Endothelial cell of umbilical vein (primary cell): ENCODE measurements at regions not wholly inside any gene's neighbourhood (a gene's known extent, or its start where the extent isn't known, plus 50 kb on each side); places are given as distances from the start of the nearest gene placed in this dataset.

Experiments
- BruUV-seq: library from RNA; stranded (reverse); fragments of 400-500 nt; replicated peaks from 2 replicates; lab custom pipeline; 2021; lab: Mats Ljungman, UMichigan
- CTCF ChIA-PET: fragments of 300-600, 350-600 bp; sonication (Branson Sonifier 250); formaldehyde crosslinking; loops from one replicate; lab custom pipeline; 2021; ENCODE audit warnings: antibody characterized with exemption, inconsistent platforms; lab: Charles Lee
- POLR2A ChIA-PET: fragments of 300-600, 350-600 bp; sonication (Branson Sonifier 250); formaldehyde crosslinking; loops from one replicate; lab custom pipeline; 2021; ENCODE audit warnings: antibody characterized with exemption, inconsistent platforms; lab: Charles Lee
- DNase-seq: peaks from one replicate; pipeline ENCODE4 v3.0.0-alpha.2; 2011; ENCODE audit warnings: low read depth, low spot score
- FAIRE-seq: peaks from 2 replicates; lab custom pipeline; 2011; peaks lifted over from hg19 to GRCh38; lab: Jason Lieb, UNC
- H2AFZ ChIP-seq: 2 replicates; pipeline ENCODE4 v1.6.0; 2012; ENCODE audit warnings: low read depth, low read length, control low read depth, inconsistent platforms
- H3K27ac ChIP-seq: 2 replicates; pipeline ENCODE4 v1.5.1; 2011; ENCODE audit warnings: low read depth, mild to moderate bottlenecking, control low read depth, low read length, moderate library complexity; ENCODE audit not compliant: insufficient read depth
- H3K27me3 ChIP-seq, 2 experiments: 2 replicates each; pipeline versions ENCODE4 v1.6.0 to v1.6.1; 2011; ENCODE audit warnings: low read length in 2 of 2, mixed read lengths in 1 of 2; ENCODE audit not compliant: control insufficient read depth in 2 of 2, insufficient read depth in 2 of 2
- H3K36me3 ChIP-seq, 2 experiments: 2 replicates in 1 of 2; 3 replicates in 1 of 2; pipeline ENCODE4 v1.5.1; 2011; ENCODE audit warnings: low read length in 2 of 2, mild to moderate bottlenecking in 1 of 2, moderate library complexity in 1 of 2; ENCODE audit not compliant: control insufficient read depth in 2 of 2, insufficient read depth in 2 of 2; ENCODE audit errors: extremely low read depth in 1 of 2
- H3K4me1 ChIP-seq: 3 replicates; pipeline ENCODE4 v1.5.1; 2011; ENCODE audit warnings: mild to moderate bottlenecking, low read length; ENCODE audit not compliant: control insufficient read depth, insufficient read depth; ENCODE audit errors: extremely low read depth
- H3K4me2 ChIP-seq: 2 replicates; pipeline ENCODE4 v1.6.1; 2011; ENCODE audit warnings: low read length, control low read depth, mixed read lengths; ENCODE audit not compliant: insufficient read depth
- H3K4me3 ChIP-seq, 3 experiments: fragments of 200-600 bp in 1 of 3; sonication (generic), shearing (Covaris generic) in 1 of 3; replicated peaks in 1 of 3; 2 replicates each; pipeline ENCODE4 v1.5.1; 2011 to 2016; ENCODE audit warnings: control low read depth in 3 of 3, low read length in 3 of 3, mild to moderate bottlenecking in 2 of 3, inconsistent platforms in 1 of 3, low read depth in 1 of 3, moderate library complexity in 1 of 3; ENCODE audit not compliant: insufficient read depth in 1 of 3
- H3K79me2 ChIP-seq: 2 replicates; pipeline ENCODE4 v1.6.0; 2012; ENCODE audit warnings: low read length, inconsistent platforms; ENCODE audit not compliant: control insufficient read depth, insufficient read depth
- H3K9ac ChIP-seq: replicated peaks from 2 replicates; pipeline ENCODE3; 2011; ENCODE audit warnings: low read length, control low read depth; ENCODE audit not compliant: insufficient read depth; ENCODE audit errors: extremely low read depth
- H3K9me1 ChIP-seq: replicated peaks from 3 replicates; pipeline ENCODE4 v1.6.0; 2011; ENCODE audit warnings: mild to moderate bottlenecking, low read length; ENCODE audit not compliant: control insufficient read depth, insufficient read depth; ENCODE audit errors: extremely low read depth
- H3K9me3 ChIP-seq: replicated peaks from 2 replicates; pipeline ENCODE4 v1.5.1; 2012; ENCODE audit warnings: low read length, inconsistent platforms; ENCODE audit not compliant: control insufficient read depth, insufficient read depth
- H4K20me1 ChIP-seq: replicated peaks from 2 replicates; pipeline ENCODE3; 2011; ENCODE audit warnings: mild to moderate bottlenecking, low read length; ENCODE audit not compliant: control insufficient read depth, insufficient read depth; ENCODE audit errors: extremely low read depth
- EZH2 ChIP-seq: IDR thresholded peaks from 2 replicates; pipeline ENCODE4 v1.6.1; 2012; ENCODE audit warnings: borderline replicate concordance, low read depth, mild to moderate bottlenecking, moderate library complexity, low read length, inconsistent platforms; ENCODE audit not compliant: severe bottlenecking
- FOS ChIP-seq: IDR thresholded peaks from 2 replicates; pipeline ENCODE4 v1.6.1; 2011; ENCODE audit warnings: mild to moderate bottlenecking, low read length, moderate library complexity, borderline replicate concordance; ENCODE audit not compliant: insufficient read depth
- GATA2 ChIP-seq: IDR thresholded peaks from 2 replicates; pipeline ENCODE4 v1.7.0; 2011; ENCODE audit warnings: low read depth, mild to moderate bottlenecking, moderate library complexity, mixed read lengths, low read length; ENCODE audit not compliant: insufficient read length, insufficient read depth
- JUN ChIP-seq: IDR thresholded peaks from 2 replicates; pipeline ENCODE4 v1.6.1; 2011; ENCODE audit warnings: borderline replicate concordance, low read depth; ENCODE audit not compliant: insufficient read length, insufficient read depth
- MYC ChIP-seq: IDR thresholded peaks from one replicate; pipeline ENCODE4 v1.6.1; 2011; ENCODE audit warnings: mild to moderate bottlenecking, low read depth, low read length
- POLR2A ChIP-seq: IDR thresholded peaks from 2 replicates; pipeline ENCODE4 v1.6.1; 2012; ENCODE audit warnings: low read depth, mild to moderate bottlenecking, control low read depth, low read length
- POLR2AphosphoS5 ChIP-seq: IDR thresholded peaks from 2 replicates; pipeline ENCODE4 v1.6.1; 2012; ENCODE audit warnings: low read depth, mild to moderate bottlenecking, control low read depth, low read length, moderate library complexity; ENCODE audit not compliant: insufficient read depth
- dilution Hi-C: fragments of 300-500 bp; cut with MboI; formaldehyde crosslinking; loops from one replicate; pipeline ENCODE4 v1.15.0; 2019; ENCODE audit warnings: low sequenced_read_pairs; ENCODE audit not compliant: extremely low pct_ligation_motif_present
- intact Hi-C: fragments of 100-400 bp; cut with micrococcal nuclease; formaldehyde crosslinking; loops from one replicate; pipeline ENCODE4 v1.10.0; 2022
- TF ChIP-seq, protein P1 (sequence below), 2 donors: IDR thresholded peaks; 1 replicate in 1 of 2; 2 replicates in 1 of 2; pipeline ENCODE4 v1.5.1; 2011; ENCODE audit warnings: low read length in 2 of 2, mild to moderate bottlenecking in 2 of 2, moderate library complexity in 2 of 2, control low read depth in 1 of 2, inconsistent platforms in 1 of 2, low read depth in 1 of 2; ENCODE audit not compliant: insufficient read depth in 1 of 2; ENCODE audit errors: extremely low read depth in 1 of 2
- TF ChIP-seq, protein P2 (sequence below): IDR thresholded peaks from 2 replicates; pipeline ENCODE4 v1.6.1; 2011; ENCODE audit not compliant: insufficient read depth, insufficient read length

DNA sequence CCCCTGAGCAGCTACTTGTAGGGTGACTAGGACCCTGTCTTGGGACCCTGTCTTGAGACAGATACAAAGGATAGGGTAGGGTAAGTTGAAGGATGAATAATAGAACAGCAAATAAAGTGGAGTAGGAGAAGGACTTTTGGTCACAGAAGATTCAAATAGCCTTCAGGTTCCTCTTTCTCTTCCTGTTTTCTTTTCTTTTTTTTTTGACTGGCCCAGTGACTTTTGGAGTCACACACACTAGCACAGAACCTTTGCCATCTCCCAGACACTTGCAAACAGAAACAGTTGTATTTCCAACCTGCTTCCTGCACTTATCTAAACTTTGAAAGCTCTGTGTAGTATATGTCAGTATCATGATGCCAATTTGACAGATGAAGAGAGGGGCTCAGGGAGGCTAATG is 108.2 kb downstream of the TDRD15 start:
- TF ChIP-seq MYC (no peak), EZH2 (no peak), JUN (no peak), GATA2 (no peak), FOS (no peak), POLR2A (no peak), POLR2AphosphoS5 (no peak)
- TF ChIP-seq, protein P1, sequence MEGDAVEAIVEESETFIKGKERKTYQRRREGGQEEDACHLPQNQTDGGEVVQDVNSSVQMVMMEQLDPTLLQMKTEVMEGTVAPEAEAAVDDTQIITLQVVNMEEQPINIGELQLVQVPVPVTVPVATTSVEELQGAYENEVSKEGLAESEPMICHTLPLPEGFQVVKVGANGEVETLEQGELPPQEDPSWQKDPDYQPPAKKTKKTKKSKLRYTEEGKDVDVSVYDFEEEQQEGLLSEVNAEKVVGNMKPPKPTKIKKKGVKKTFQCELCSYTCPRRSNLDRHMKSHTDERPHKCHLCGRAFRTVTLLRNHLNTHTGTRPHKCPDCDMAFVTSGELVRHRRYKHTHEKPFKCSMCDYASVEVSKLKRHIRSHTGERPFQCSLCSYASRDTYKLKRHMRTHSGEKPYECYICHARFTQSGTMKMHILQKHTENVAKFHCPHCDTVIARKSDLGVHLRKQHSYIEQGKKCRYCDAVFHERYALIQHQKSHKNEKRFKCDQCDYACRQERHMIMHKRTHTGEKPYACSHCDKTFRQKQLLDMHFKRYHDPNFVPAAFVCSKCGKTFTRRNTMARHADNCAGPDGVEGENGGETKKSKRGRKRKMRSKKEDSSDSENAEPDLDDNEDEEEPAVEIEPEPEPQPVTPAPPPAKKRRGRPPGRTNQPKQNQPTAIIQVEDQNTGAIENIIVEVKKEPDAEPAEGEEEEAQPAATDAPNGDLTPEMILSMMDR (IDR thresholded peaks at IDR 0.05; ENCODE audit: extremely low read depth in 1 of 2, insufficient read depth in 1 of 2, low read depth in 1 of 2, low read length in 2 of 2) = no peak
- TF ChIP-seq, protein P2, sequence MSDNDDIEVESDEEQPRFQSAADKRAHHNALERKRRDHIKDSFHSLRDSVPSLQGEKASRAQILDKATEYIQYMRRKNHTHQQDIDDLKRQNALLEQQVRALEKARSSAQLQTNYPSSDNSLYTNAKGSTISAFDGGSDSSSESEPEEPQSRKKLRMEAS = no peak
- Histone ChIP-seq H3K27me3 (no peaks in the 10 kb centered on the region), H3K4me2 (no peak overlapping the region), H3K4me1 (no peaks in the 10 kb centered on the region), H3K36me3 (no peaks in the 10 kb centered on the region), H2AFZ (no peak overlapping the region), H3K4me3 (no peak overlapping the region), H3K27ac (no peak overlapping the region), H3K79me2 (no peaks in the 10 kb centered on the region), H3K9me1 (no peaks in the 10 kb centered on the region), H3K9ac (no peak overlapping the region), H3K9me3 (no peaks in the 10 kb centered on the region), H4K20me1 (no peaks in the 10 kb centered on the region)
- CTCF ChIA-PET = no interaction called here
- BruUV-seq = no TSS peak
- FAIRE-seq (no peak), DNase-seq (no peak)
- dilution Hi-C loops (no loop called here), intact Hi-C loops (no loop called here)
- POLR2A ChIA-PET = no interaction called here
